DMS114 treated with DMSO at 0.1 percent for 48 hours (cell line): ENCODE measurements at regions not wholly inside any gene's neighbourhood (a gene's known extent, or its start where the extent isn't known, plus 50 kb on each side); places are given as distances from the start of the nearest gene placed in this dataset.
"Not testable (repeated sequence)": the region's sequence is repeated elsewhere in the genome, so short reads cannot be mapped to it uniquely, and the experiment has no call there.

ENCODE experiments used
- DNase-seq: peaks from one replicate; lab custom pipeline; 2025; ENCODE audit not compliant: unreplicated experiment; lab: John Stamatoyannopoulos, UW

DNA sequence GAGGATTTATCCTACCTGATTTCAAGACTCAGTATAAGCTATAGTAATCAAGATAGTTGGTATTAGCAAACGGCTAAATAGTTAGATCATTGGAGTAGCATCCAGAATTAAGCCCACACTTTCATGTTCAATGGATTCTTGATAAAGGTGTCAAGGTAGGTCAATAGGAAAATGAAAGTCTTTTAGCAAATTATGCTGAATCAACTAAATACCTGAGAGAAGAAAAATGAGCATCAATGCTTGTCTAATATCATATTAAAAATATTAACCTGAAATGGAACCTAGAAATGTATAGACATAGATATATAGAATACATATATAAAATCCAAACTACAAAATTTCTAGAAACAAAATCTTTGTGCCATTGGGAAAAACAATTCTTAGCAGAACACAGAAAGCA is 685.6 kb downstream of the DTWD2 start:
- DNase-seq, result no peak

DNA sequence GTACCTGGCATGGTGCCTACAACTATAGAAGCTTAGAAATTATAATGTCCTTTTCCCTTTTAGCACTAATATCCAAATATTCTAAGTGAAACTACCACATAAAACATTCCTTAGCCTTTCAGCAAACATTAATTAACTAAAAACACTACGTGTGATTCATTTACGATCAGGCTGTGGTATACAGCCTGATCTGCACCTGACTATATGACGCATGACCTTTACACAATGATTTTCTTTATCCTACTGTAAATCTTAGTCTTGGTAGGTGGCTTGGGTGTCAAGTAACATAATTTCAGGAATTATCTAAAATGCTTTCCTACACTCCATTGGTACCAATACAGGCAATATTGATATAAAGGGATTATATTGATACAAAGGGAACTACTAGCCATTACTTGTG is 686.7 kb downstream of the DTWD2 start:
- no peak for DNase-seq

DNA sequence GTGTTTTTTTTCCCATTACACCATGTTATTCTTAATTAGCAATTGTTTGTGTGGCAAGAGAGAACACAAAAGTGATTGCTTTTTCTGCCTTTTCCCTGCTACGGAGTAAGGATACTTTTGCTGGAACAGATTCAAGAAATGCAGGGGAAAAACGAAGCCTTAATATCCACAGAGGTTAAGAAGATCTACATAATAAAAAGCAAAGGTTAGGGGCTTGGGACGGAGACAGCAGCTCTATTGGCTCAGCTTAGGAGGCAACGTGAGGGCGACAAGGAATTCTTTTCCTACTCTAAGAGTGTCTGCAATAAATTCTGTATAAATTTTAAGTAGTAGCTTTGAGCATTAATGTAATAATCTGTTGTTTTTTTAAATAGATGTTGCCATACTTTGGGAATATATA is 693.3 kb downstream of the DTWD2 start:
- DNase-seq, result no peak

DNA sequence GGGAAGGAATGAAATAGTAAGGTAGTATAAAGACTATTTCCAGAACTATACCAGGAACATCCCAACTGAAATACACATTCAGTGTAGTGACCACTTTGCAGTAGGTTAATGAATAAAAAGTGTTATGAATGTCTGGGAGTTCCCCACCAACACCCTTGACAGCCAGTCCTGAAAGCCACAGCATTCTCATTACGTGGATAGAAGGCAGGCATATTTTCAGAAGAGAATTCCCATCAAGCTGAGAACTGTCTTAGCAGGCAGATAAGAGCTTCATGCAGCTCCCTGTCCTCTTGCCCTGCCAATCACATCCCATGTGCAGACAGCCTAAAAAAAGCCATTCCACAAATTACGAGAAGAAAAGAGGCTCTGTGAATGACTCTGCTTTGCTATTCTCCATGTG is 695.0 kb downstream of the DTWD2 start:
- no peak for DNase-seq

DNA sequence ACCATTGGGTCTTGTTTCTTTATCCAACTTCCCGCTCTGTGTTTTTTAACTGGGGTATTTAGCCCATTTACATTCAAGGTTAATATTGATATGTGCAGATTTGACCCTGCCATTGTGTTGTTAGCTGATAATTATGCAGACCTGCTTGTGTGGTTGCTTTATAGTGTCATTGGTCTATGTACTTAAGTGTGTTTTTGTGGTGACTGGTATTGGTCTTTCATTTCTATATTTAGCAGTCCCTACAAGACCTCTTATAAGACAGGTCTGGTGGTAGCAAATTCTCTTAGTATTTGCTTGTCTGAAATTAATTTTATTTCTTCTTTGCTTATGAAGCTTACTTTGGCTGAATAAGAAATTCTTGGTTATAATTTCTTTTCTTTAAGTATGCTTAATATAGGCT is 698.1 kb downstream of the DTWD2 start:
- no peak for DNase-seq

DNA sequence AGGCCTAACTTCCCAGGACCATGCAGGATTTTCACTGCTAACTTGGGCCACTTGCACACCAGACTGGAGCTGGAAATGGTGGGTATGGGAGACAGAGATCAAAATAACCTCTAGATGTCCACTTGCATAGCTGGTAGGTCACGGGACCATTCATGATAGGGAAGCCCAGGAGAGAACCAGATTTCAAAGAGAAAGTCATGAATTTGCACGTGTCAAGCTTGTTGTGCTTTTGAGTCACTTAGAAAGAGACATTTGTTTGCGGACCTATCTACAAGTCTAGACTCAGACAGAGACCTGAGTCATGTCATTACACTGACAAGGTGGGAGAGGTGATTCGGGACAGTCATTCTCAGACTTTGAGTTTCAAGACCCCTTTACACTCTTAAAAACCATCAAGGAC is 704.1 kb downstream of the DTWD2 start:
- not testable (repeated sequence) for DNase-seq

DNA sequence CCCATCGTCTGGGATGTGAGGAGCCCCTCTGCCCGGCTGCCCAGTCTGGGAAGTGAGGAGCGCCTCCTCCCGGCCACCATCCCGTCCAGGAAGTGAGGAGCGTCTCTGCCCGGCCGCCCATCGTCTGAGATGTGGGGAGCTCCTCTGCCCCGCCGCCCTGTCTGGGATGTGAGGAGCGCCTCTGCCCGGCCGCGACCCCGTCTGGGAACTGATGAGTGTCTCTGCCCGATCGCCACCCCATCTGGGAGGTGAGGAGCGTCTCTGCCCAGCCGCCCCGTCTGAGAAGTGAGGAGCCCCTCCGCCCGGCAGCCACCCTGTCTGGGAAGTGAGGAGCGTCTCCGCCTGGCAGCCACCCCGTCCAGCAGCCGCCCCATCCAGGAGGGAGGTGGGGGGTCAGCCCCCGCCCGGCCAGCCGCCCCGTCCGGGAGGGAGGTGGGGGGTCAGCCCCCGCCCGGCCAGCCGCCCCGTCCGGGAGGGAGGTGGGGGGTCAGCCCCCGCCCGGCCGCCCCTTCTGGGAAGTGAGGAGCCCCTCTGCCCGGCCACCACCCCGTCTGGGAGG is 705.8 kb downstream of the DTWD2 start:
- DNase-seq, result not testable (repeated sequence)

DNA sequence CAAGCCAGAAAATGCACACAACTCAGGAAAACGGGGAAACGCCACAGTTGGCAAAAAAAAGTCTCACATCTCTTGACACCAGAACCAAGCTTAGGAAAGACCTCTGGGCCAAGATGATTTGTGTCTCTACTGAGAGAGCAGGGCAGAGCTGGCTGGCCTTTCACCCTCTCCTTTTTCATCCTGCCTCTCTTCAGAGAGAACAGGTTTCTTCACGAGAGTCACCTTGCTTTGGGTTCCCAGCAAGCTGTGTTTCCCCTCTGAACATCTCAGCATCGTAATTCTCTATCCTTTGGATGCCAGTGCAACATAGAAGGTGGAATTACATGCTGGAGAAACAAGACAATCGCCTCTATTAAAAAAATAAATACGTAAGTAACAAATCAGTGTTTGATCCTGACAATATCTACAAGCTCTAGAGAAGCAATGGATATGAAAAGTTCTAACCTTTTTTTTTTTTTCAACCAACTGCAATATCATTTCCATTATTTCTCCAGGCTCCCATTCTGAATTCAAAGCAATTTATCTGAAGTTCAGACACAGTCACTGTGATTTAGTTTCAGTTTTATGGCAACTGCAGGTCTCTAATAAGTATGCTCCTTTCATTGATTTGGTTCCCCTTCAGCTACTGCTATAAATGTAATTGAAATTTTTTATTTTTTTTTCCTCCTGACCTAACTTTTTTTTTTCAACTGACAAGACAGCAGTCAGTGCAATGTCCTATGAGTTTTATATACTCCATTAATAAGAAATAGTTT is 708.6 kb downstream of the DTWD2 start:
- no peak for DNase-seq

DNA sequence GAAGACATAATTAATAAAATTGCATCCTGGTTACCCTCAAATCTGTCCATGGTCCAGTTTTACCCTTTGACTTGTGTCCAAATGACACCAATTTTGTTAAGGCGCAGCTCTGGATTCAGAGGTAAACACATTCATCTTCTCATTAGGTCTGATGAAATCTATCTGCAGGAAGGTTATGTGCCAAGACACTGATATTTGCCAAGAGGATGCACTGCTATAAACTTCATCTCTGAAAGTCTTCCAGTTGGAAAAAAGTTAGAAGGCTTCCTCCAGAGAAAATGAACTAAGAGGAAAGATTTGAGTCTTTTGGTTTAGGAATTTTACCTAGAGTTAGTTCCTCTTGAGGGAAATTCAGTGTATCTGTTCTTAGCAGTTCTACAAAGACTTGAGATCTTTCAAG is 717.8 kb downstream of the DTWD2 start:
- DNase-seq, result no peak

DNA sequence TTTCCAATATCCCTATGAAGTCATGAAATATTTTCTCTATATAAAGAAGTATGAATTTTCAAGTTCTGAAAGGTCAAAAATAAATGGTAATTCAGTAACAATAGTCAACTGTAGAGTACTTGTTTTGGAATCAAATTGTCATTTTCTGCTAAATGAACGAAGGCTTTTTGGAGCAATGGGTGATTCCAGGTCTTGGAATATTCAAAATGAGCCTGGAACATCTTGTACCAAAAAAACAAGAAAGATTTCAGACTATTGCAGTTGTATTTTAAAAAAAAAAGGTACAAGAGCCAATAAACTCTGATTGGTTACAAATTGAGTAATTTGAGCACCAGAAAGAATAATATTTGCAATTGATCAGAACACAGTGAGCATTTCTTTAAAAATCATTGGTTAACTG is 730.1 kb downstream of the DTWD2 start:
- no peak for DNase-seq

DNA sequence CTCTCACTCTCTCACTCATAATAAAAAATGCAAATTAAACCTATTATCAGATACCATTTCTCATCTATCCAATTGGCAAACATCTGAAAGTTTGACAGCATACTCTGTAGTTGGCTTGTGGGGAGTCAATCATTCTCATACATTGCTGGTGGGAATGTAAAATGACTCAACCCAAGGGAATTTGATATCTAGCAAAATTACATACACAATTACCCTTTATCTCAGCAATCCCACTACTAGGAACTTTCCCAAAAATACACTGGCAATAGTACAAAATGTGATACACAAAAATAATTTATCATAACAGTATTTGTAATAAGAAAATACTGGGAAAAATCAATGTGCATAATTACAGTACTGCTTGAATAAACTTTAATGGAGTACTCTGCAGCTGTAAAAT is 731.3 kb downstream of the DTWD2 start:
- no peak for DNase-seq

DNA sequence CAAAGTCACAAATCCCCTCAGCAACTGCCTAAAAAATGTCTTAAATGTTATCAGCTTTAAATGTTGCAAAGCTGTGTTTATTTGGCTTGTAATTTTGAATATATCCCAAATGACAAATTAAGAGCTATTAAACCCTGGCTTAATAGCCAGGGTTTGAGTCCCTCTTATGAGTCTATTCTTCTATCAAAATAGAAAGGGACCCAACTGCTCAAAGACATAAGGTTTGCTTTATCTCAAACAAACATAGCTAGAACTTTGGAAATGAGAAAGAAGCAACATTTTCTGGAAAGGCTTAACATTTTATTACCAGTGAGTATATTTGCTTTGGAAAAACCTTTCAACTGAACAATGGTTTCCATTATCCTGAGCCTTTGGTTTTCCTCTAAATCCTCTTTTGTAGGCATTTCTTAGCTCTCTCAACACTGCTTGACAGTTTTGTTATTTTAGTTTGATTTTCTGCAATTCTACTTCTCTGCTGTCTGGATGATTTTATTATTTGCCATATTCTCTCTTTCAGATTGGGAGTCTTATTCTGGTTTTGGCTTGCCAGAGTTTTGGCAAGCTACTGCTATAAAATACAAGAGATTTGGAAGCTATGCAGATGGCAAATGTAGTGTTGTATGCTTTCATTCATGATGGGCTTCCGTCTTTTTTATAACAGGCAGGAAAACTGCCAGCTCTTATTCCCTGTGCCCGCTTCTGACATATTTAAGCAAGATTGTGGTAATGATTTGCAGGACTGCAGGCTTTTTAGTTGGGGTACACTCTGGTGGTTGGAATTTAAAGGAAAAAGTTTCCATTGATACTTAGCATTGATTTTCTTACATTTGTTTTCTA is 734.9 kb downstream of the DTWD2 start:
- DNase-seq, result no peak

DNA sequence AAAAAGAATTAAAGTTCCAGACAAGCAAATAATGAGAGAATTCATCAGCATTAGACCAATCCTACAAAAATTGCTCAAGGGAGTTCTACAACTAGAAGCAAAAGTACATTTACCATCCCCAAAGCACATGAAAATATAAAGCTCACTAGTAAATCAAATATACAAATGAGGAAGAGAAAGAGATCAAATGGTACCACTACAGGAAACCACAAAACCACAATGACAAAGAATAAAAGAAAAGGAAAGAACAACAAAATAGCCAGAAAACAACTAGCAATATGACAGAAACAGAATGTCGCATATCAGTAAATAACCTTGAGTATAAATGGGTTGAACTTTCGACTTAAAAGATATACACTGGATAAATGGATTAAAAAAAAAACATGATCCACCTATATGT is 739.0 kb downstream of the DTWD2 start:
- DNase-seq, result no peak

DNA sequence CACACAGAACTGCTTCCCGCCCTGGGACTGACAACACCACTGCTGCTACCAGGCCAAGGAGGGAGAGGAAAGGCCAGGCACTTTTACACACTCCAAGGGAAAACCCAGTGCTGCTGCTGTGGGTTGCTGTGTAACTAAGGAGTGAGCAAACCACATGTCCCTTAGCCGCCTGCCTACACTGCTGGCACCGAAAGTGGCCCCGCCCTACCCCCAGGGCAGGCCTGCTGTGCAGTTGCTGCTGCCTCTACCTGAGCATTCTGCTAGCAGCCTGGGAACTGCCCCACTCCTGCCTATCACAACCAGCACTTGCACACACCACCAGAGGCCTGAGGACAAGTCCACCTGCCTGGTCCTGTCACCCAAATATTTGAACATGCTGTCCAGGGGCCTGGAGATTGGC is 740.9 kb downstream of the DTWD2 start:
- DNase-seq, result no peak

DNA sequence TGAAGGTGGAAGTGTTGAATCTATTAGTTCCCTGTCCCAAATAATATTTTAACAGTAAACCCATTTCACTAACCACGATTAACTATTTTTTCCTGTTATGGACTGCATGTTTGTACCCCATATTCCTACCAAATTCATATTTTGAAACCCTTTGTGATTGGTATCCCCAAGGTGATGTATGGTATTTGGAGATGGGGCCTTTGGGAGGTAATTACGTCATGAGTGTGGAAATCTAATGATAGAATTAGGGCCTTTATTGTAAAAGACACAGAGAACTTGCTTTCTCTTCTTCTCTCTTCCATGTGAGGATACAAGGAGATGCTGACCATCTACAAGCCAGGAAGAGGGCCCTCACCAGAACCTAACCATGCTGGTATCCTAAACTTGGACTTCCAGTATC is 744.7 kb downstream of the DTWD2 start:
- DNase-seq, result no peak

DNA sequence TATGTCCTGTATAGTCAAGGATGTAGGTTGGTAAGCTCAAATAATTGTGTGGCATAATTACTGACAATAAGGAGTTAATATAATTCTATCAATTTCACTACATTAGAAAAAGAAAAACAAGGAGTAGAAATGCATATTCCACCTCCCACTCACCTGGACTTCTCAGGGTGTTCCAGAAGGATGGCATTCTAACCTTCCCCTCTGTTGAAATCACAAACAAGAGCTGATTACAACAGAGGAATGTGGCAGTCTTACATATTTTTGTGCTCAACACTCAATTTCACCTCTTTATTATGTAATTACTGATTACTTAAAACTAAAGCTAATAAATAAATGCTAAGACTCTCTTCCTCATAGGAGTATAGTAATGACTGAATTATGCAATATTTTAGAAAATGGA is 745.3 kb downstream of the DTWD2 start:
- no peak for DNase-seq

DNA sequence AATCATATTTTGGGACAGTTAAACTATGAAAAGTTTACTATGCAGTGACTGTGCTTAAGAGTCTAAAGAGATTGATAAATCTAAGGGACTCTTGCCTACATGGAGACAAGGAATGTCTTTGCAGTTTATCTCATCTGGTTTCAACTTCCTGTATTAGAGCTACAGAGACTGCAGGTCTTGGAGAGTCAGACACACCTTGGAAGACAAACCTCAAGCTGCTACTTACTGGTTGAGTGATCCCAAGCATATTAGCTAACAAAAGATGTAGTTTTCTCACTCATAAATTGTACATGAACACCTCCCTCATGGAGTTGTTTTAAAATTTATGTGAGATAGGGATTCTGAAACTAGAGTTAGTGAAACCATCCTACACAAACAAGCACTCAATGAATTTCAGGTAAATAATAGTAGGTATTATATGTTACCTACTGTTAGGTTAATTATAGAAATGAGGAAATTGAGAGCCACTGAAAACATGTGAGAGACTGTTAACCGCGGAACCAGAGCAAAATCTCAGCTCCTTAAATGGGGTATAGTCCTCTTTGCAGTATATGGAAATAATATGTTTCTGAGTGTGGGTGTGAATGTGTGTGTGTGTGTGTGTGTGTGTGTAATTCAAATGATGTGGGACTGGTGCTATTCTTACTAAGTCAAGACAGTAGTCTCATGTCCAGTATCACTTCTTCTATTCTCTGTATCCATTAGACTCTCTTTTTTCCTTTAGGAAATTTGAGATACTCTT is 752.1 kb downstream of the DTWD2 start:
- no peak for DNase-seq

DNA sequence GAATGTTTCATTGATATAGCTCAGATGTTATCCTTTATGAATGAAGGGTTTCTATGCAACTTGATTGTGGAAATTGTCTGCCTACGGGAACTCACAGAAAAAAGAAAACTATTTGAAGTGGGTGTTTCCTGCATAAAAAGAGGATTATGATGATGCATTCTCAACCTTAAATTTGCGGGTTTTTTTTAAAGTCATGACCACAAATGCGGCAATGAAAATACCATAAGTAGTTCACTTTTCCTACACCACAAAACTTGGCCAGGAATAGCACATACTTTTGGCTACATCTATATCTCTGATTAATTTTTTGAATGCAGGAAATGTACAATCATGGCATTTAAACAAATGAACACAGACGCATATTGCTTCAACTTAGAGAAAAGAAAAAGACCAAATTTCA is 754.7 kb downstream of the DTWD2 start:
- DNase-seq, result no peak

DNA sequence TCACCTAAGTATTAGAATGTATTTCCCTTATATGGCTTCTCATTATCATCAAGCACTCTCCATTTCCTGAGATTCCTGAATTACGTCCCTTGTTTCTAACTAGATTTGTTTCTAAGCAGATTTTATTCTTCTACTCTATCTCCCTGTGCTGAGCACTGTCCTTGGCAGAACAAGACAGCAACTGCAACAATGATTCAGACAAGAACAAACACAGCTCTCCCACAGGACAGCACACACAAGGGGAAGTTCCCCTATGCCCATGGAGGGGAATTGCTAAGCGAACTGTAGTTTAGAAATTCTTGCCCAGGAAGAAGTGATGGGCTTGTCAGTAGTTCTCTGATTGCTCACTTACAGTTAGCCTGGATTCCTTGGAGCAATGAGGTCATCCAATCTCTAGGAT is 759.9 kb downstream of the DTWD2 start:
- DNase-seq, result no peak

DNA sequence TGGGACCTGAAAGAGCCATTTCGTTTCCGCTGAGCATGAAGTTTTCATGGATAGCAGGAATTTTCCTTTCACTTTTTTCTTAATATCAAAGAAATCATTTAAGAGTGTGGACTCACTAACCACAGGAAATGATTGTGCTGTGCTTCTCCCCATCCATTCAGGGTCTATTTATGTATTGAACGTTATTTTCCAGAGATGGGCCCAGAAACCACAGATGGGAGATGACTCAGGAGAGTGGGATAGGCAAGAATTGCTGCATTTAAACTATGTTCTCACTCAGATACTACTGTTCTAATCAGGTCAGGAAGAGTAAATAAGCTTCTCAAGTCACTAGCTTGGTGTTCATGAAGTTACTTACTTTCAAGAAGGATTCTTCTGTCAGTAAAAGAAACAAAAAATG is 763.8 kb downstream of the DTWD2 start:
- no peak for DNase-seq

DNA sequence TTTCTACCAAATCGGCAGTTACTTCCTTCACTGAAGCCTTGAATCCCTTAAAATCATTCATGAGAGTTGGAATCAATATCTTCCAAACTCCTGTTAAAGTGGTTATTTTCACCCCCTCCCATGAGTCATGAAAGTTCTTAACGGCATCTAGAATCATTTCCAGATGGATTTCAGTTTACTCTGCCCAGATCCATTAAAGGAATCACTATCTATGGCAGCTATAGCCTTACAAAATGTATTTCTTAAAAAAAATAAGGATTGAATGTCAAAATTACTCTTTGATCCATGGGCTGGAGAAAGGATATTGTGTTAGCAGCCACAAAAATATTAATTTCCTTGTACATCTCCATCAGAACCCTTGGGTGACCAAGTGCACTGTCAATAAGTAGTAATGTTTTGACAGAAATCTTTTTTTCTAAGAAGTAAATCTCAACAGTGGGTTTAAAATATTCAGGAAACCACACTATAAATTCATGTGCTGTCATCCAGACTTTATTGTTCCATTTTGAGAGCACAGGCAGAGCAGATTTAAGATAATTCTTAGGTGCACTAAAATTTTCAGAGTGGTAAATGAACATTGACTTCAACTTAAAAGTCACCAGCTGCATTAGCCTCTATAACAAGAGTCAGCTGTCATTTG is 767.7 kb downstream of the DTWD2 start:
- DNase-seq, result no peak
